PC-9 (cell line): ENCODE measurements at regions not wholly inside any gene's neighbourhood (a gene's known extent, or its start where the extent isn't known, plus 50 kb on each side); places are given as distances from the start of the nearest gene placed in this dataset.

ENCODE experiments used
- EZH2 ChIP-seq: fragments of 200-600 bp; sonication (generic); IDR thresholded peaks from 2 replicates; pipeline ENCODE4 v1.8.0; 2017; ENCODE audit warnings: antibody characterized with exemption, low read depth
- TF ChIP-seq, protein P1 (sequence below): fragments of 200-600 bp; sonication (generic); conservative IDR thresholded peaks from 2 replicates; pipeline ENCODE4 v1.6.1; 2017; ENCODE audit warnings: mixed run types, antibody characterized with exemption, mild to moderate bottlenecking, moderate library complexity

DNA sequence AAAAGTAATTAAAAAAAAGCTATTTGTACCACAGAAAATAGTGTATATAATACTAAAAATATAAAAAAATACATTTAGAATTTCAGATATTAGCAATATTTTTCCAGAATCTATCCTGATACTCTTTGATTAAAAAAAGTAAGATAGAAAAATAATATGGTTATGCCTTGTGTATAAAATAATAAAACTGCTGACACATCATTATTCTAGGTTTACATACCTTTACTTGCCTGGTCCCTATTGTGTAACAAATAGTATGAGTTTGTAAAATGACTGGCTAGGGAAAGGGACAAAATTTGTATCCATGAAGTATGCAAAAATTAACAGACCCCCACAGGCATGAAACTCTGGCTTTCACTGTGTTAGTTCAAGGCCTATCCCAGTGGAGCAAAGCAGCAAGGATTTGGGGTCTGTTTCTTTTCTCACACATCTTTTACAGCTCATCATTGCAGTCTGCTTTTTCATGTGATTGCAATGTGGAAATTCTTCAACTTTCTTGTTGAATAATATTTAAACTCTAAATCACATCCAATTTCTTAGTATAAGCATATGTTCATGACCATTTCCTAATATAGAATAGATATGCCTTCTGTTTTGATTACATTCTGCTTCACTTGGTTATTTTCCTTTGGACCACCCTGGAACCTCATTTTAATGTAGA lies 136.7 kb upstream of the PCDH18 start:
- TF ChIP-seq, protein P1, sequence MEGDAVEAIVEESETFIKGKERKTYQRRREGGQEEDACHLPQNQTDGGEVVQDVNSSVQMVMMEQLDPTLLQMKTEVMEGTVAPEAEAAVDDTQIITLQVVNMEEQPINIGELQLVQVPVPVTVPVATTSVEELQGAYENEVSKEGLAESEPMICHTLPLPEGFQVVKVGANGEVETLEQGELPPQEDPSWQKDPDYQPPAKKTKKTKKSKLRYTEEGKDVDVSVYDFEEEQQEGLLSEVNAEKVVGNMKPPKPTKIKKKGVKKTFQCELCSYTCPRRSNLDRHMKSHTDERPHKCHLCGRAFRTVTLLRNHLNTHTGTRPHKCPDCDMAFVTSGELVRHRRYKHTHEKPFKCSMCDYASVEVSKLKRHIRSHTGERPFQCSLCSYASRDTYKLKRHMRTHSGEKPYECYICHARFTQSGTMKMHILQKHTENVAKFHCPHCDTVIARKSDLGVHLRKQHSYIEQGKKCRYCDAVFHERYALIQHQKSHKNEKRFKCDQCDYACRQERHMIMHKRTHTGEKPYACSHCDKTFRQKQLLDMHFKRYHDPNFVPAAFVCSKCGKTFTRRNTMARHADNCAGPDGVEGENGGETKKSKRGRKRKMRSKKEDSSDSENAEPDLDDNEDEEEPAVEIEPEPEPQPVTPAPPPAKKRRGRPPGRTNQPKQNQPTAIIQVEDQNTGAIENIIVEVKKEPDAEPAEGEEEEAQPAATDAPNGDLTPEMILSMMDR, result no peak
- no peak for TF ChIP-seq EZH2
